NB4 (cell line): ENCODE measurements at regions not wholly inside any gene's neighbourhood (a gene's known extent, or its start where the extent isn't known, plus 50 kb on each side); places are given as distances from the start of the nearest gene placed in this dataset.

ENCODE experiments used
- DNase-seq: peaks from one replicate; pipeline ENCODE4 v3.0.0; 2010; ENCODE audit warnings: low read depth
- H3K4me3 ChIP-seq: one replicate; pipeline ENCODE4 v1.5.1; 2011; ENCODE audit warnings: mild to moderate bottlenecking, low read depth, low read length, moderate library complexity
- MYC ChIP-seq: IDR thresholded peaks from 2 replicates; pipeline ENCODE4 v1.6.1; 2011; ENCODE audit warnings: low read depth, low read length
- POLR2A ChIP-seq: IDR thresholded peaks from 2 replicates; pipeline ENCODE4 v1.6.1; 2011; ENCODE audit warnings: mild to moderate bottlenecking; ENCODE audit not compliant: insufficient read length; ENCODE audit errors: extremely low read depth
- TF ChIP-seq, protein P1 (sequence below): IDR thresholded peaks from 2 replicates; pipeline ENCODE4 v1.6.1; 2011; ENCODE audit warnings: low read depth, low read length
- TF ChIP-seq, protein P2 (sequence below): IDR thresholded peaks from one replicate; pipeline ENCODE4 v1.5.1; 2012; ENCODE audit warnings: low read depth, low read length

DNA sequence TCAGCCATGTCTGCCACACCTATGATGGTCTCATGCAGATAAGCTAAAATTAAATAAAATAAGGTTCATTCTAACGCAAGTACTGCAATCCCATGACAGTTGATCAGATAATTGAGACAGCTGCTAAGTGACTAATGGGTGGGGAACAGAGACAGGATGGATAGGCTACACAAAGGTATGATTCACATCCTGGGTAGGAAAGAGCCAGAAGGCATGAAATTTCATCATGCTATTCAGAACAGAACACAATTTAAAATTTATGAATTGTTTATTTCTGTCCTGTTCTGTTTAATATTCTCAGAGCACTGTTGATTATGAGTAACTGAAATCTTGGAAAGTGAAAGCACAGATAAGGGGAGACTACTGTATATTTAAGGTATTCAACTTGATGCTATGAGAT, 381.8 kb upstream of the SORCS1 start:
- TF ChIP-seq, protein P1, sequence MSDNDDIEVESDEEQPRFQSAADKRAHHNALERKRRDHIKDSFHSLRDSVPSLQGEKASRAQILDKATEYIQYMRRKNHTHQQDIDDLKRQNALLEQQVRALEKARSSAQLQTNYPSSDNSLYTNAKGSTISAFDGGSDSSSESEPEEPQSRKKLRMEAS, result no peak
- no peak for TF ChIP-seq MYC
- TF ChIP-seq, protein P2, sequence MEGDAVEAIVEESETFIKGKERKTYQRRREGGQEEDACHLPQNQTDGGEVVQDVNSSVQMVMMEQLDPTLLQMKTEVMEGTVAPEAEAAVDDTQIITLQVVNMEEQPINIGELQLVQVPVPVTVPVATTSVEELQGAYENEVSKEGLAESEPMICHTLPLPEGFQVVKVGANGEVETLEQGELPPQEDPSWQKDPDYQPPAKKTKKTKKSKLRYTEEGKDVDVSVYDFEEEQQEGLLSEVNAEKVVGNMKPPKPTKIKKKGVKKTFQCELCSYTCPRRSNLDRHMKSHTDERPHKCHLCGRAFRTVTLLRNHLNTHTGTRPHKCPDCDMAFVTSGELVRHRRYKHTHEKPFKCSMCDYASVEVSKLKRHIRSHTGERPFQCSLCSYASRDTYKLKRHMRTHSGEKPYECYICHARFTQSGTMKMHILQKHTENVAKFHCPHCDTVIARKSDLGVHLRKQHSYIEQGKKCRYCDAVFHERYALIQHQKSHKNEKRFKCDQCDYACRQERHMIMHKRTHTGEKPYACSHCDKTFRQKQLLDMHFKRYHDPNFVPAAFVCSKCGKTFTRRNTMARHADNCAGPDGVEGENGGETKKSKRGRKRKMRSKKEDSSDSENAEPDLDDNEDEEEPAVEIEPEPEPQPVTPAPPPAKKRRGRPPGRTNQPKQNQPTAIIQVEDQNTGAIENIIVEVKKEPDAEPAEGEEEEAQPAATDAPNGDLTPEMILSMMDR, result no peak
- no peak overlapping the region for H3K4me3 ChIP-seq
- DNase-seq, result peak; percentile 34

DNA sequence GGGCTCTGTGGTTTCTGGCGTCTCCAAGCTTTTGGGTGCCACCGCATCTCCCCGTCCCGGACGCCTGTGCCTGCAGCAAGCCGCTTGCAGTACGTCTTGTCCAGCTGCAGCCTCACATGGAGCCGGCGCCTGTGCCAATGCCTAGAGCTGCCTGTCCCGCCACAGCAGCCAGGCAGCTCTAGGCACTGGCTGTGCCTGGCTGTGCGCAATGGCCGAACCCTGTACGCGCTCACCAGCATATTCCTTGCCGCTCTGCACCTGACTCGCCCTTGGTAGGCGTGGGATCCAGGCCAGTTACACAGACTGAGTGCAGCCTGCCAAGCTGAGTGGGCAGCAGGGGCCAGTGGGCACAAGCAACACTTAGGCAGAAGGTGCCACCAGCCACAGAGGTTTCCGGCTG, 381.2 kb upstream of the SORCS1 start:
- DNase-seq, result no peak
- H3K4me3 ChIP-seq, result no peak overlapping the region
- TF ChIP-seq, protein P1, result no peak
- TF ChIP-seq, protein P2, result no peak
- TF ChIP-seq MYC (no peak), POLR2A (no peak)

DNA sequence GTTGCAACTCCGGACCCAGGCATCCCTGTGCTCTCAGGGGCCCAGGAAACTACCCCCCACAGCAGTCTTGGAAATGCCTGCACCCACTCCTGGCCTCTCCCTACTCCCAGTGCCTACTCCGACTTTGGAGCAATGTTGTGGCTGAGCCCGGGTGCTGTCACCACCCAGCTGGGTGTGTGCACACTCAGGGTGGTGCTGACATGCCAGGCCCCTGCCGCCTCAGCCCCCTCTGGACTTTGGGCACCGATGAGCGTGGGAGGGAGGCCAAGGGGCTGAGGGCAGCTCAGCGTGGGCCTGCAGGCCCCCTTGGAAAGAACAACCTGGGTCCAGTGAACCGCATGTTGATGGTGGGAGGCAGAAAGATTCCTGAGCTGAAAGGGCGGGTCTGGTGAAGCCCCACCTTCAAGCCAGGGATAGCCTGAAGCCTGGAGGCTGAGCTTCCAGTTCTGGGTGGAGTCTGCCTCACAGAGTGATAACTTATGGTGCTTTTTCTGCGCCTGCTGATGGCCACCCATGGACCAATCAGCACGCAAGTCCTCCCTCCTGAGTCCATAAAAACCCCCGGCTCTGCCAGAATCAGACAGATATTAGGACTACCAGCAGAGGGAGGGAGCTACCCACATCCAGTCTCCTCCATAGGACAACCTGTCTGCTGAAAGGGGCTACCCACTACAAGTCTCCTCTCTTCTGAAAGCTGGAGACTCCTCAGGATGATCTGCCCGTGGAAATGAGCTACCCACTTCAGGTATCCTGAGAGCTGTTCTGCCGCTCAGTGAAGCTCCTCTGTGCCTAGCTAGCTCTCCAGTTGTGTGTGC, 380.4 kb upstream of the SORCS1 start:
- no peak overlapping the region for H3K4me3 ChIP-seq
- peak; percentile 10 for DNase-seq
- TF ChIP-seq, protein P2, result no peak
- no peak for TF ChIP-seq POLR2A

DNA sequence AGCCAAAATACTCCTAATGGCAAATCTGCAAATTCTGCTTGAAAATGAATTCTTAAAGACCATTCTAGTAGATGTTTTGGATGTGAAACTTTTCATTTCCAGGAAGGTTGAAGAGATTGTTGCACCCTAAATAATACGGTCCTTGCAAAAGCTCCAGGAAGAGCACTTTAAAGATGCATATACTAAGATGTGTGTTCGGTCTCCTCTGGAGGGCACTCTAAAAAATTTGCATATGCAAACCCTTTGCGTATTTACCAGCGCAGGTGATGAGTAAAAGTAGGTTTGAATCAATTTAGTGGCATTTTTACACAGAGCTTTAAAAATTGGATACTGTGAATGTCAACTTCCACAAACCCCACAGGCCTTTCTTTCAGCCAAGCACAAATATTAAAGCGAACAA, 378.1 kb upstream of the SORCS1 start:
- no peak for DNase-seq
- TF ChIP-seq POLR2A, result no peak
- TF ChIP-seq MYC, result no peak
- TF ChIP-seq, protein P1, result no peak
- TF ChIP-seq, protein P2, result no peak
- H3K4me3 ChIP-seq, result no peak overlapping the region

DNA sequence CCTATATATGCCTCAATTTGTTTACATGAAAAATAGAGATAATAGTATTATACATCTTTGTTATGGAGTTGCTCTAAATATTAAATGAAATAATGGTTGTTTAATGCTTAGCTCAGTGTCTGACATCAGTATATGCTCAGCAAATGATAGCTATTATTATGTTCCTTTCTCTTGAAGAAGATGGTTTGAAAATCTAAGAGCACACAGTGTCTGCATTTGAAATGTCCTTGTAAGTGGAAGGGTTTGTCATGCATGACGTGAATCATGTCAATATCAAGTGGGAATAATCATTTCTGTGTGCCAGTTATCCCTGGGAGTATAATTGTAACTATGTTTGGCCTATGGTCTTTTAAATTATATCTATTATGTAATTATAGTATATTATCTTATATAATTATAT, 377.5 kb upstream of the SORCS1 start:
- H3K4me3 ChIP-seq, result no peak overlapping the region
- TF ChIP-seq POLR2A (no peak), MYC (no peak)
- TF ChIP-seq, protein P1, result no peak
- TF ChIP-seq, protein P2, result no peak
- no peak for DNase-seq

DNA sequence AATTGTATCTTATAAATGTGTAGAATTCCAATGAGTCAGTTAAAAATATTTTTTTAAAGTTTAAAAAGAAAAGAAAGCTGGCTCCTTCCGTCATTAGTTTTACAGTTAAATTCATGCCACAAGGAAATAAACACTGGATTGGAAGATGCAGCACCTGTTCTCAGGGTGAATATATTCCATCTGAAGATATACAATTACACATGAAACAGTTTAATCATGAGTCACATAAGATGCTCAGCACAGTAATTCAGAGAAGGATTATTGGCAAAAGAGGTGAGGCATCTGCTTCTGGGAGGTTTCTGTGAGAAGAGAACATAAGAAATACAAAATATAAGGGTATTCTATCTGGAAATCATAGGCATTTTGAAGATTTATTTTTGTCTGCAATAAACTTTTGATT, 376.5 kb upstream of the SORCS1 start:
- no peak for DNase-seq
- no peak overlapping the region for H3K4me3 ChIP-seq
- TF ChIP-seq MYC (no peak), POLR2A (no peak)
- TF ChIP-seq, protein P2, result no peak
- TF ChIP-seq, protein P1, result no peak
